ENCODE measurements at regions not wholly inside any gene's neighbourhood (a gene's known extent, or its start where the extent isn't known, plus 50 kb on each side); places are given as distances from the start of the nearest gene placed in this dataset.

DNA sequence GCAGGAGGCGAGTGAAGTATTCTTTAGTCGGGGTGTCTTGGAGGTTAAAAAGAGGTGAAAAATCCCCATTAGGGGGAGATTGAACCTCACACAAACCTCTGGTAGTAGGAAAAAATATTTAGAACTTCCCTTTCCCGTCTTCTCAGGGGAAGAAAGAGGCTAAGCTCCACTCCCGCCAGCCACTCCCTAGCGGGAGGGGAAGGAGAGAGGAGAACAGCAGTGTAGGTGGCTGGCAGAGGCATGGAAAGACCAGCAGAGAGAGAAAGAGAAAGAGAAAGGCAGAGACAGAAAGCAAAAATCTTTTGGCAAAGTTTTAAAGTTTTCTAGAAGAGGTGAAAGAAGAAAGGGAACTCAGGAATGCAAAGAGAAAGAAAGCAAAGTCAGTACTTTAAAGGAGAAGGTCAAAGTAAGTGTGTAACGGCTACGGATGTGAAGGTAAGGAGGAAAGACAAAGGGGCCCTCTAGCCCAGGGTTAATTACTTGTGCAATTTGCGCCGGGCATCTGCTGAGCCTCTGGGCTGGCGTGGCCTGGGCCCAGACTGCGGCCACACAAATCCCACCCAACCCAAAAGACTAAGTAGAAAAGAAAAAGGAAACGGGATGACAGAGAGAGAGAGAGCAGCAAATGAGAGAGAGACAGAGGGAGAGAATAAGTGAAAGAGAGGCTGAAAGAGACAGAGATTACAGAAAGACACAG is 72.3 kb upstream of the ZNF746 start:
- TF ChIP-seq, protein P1, sequence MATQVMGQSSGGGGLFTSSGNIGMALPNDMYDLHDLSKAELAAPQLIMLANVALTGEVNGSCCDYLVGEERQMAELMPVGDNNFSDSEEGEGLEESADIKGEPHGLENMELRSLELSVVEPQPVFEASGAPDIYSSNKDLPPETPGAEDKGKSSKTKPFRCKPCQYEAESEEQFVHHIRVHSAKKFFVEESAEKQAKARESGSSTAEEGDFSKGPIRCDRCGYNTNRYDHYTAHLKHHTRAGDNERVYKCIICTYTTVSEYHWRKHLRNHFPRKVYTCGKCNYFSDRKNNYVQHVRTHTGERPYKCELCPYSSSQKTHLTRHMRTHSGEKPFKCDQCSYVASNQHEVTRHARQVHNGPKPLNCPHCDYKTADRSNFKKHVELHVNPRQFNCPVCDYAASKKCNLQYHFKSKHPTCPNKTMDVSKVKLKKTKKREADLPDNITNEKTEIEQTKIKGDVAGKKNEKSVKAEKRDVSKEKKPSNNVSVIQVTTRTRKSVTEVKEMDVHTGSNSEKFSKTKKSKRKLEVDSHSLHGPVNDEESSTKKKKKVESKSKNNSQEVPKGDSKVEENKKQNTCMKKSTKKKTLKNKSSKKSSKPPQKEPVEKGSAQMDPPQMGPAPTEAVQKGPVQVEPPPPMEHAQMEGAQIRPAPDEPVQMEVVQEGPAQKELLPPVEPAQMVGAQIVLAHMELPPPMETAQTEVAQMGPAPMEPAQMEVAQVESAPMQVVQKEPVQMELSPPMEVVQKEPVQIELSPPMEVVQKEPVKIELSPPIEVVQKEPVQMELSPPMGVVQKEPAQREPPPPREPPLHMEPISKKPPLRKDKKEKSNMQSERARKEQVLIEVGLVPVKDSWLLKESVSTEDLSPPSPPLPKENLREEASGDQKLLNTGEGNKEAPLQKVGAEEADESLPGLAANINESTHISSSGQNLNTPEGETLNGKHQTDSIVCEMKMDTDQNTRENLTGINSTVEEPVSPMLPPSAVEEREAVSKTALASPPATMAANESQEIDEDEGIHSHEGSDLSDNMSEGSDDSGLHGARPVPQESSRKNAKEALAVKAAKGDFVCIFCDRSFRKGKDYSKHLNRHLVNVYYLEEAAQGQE (IDR thresholded peaks at IDR 0.05; ENCODE audit: insufficient replicate concordance, low read depth), result no peak
- TF ChIP-seq, protein P2, sequence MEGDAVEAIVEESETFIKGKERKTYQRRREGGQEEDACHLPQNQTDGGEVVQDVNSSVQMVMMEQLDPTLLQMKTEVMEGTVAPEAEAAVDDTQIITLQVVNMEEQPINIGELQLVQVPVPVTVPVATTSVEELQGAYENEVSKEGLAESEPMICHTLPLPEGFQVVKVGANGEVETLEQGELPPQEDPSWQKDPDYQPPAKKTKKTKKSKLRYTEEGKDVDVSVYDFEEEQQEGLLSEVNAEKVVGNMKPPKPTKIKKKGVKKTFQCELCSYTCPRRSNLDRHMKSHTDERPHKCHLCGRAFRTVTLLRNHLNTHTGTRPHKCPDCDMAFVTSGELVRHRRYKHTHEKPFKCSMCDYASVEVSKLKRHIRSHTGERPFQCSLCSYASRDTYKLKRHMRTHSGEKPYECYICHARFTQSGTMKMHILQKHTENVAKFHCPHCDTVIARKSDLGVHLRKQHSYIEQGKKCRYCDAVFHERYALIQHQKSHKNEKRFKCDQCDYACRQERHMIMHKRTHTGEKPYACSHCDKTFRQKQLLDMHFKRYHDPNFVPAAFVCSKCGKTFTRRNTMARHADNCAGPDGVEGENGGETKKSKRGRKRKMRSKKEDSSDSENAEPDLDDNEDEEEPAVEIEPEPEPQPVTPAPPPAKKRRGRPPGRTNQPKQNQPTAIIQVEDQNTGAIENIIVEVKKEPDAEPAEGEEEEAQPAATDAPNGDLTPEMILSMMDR (IDR thresholded peaks at IDR 0.05; ENCODE audit: insufficient read depth, low read length), result no peak
- TF ChIP-seq POLR2AphosphoS5 (IDR thresholded peaks at IDR 0.05; ENCODE audit: low read depth), result no peak
- TF ChIP-seq SPI1 (IDR thresholded peaks at IDR 0.05; ENCODE audit: borderline replicate concordance, low read depth), result no peak
